Sigmoid colon (tissue), 3 donors: ENCODE measurements at regions not wholly inside any gene's neighbourhood (a gene's known extent, or its start where the extent isn't known, plus 50 kb on each side); places are given as distances from the start of the nearest gene placed in this dataset.

Experiments
- POLR2A ChIP-seq, 2 donors: fragments of 450-650 bp; IDR thresholded peaks; one replicate each; pipeline ENCODE4 v1.6.1; 2016; ENCODE audit warnings: antibody characterized with exemption in 2 of 2, mild to moderate bottlenecking in 2 of 2, moderate library complexity in 2 of 2
- TF ChIP-seq, protein P1 (sequence below), 4 experiments: fragments of 450-650 bp in 3 of 4; fragments of 200-600 bp in 1 of 4; IDR thresholded peaks; one replicate each; pipeline ENCODE4 v1.5.1; 2016 to 2019; ENCODE audit warnings: antibody characterized with exemption in 4 of 4, mild to moderate bottlenecking in 3 of 4, moderate library complexity in 2 of 4

- TF ChIP-seq, protein P1, sequence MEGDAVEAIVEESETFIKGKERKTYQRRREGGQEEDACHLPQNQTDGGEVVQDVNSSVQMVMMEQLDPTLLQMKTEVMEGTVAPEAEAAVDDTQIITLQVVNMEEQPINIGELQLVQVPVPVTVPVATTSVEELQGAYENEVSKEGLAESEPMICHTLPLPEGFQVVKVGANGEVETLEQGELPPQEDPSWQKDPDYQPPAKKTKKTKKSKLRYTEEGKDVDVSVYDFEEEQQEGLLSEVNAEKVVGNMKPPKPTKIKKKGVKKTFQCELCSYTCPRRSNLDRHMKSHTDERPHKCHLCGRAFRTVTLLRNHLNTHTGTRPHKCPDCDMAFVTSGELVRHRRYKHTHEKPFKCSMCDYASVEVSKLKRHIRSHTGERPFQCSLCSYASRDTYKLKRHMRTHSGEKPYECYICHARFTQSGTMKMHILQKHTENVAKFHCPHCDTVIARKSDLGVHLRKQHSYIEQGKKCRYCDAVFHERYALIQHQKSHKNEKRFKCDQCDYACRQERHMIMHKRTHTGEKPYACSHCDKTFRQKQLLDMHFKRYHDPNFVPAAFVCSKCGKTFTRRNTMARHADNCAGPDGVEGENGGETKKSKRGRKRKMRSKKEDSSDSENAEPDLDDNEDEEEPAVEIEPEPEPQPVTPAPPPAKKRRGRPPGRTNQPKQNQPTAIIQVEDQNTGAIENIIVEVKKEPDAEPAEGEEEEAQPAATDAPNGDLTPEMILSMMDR (IDR thresholded peaks at IDR 0.05), result no peak
- no peak for TF ChIP-seq POLR2A (IDR thresholded peaks at IDR 0.05)
Observed at GRCh38 chr13:26973295-26973694, 198.3 kb downstream of the USP12 start.
